Neuronal stem cell (in vitro differentiated cells): ENCODE measurements at regions not wholly inside any gene's neighbourhood (a gene's known extent, or its start where the extent isn't known, plus 50 kb on each side); places are given as distances from the start of the nearest gene placed in this dataset.

ENCODE experiments used
- DNase-seq: peaks from one replicate; pipeline ENCODE4 v3.0.0-alpha.2; 2013; ENCODE audit warnings: low spot score
- H2AFZ ChIP-seq: one replicate; pipeline ENCODE4 v1.6.1; 2013; ENCODE audit warnings: mild to moderate bottlenecking, low read length, inconsistent platforms
- H2AK5ac ChIP-seq: 2 replicates; pipeline ENCODE4 v1.6.1; 2013; ENCODE audit warnings: low read depth, mild to moderate bottlenecking, inconsistent platforms, low read length, moderate library complexity, mixed read lengths
- H2BK120ac ChIP-seq: 2 replicates; pipeline ENCODE4 v1.6.1; 2013; ENCODE audit warnings: low read depth, mild to moderate bottlenecking, inconsistent platforms, low read length, moderate library complexity, mixed read lengths
- H2BK12ac ChIP-seq: one replicate; pipeline ENCODE4 v1.6.1; 2013; ENCODE audit warnings: low read length, inconsistent platforms
- H2BK15ac ChIP-seq: 2 replicates; pipeline ENCODE4 v1.6.1; 2013; ENCODE audit warnings: mild to moderate bottlenecking, low read length, inconsistent platforms, mixed read lengths
- H2BK5ac ChIP-seq: one replicate; pipeline ENCODE4 v1.6.1; 2013; ENCODE audit warnings: inconsistent platforms, mild to moderate bottlenecking, low read length, moderate library complexity
- H3K14ac ChIP-seq: one replicate; pipeline ENCODE4 v1.6.1; 2013; ENCODE audit warnings: low read length, inconsistent platforms
- H3K18ac ChIP-seq: 2 replicates; pipeline ENCODE4 v1.6.1; 2013; ENCODE audit warnings: low read length, inconsistent platforms
- H3K23ac ChIP-seq: 2 replicates; pipeline ENCODE4 v1.6.1; 2013; ENCODE audit warnings: low read depth, mild to moderate bottlenecking, mixed read lengths, low read length, inconsistent platforms; ENCODE audit not compliant: poor library complexity
- H3K27ac ChIP-seq: replicated peaks from 3 replicates; pipeline ENCODE4 v1.5.1; 2013; ENCODE audit warnings: low read length, inconsistent platforms
- H3K27me3 ChIP-seq, 3 experiments: 2 replicates each; pipeline ENCODE4 v1.6.1; 2013; ENCODE audit warnings: low read length in 3 of 3, mild to moderate bottlenecking in 2 of 3, inconsistent platforms in 1 of 3, low read depth in 1 of 3, mixed read lengths in 1 of 3, moderate library complexity in 1 of 3; ENCODE audit not compliant: control insufficient read depth in 3 of 3, insufficient read depth in 3 of 3
- H3K36me3 ChIP-seq, 2 donors: replicated peaks in 1 of 2; 2 replicates each; pipeline ENCODE4 v1.6.1; 2013; ENCODE audit warnings: low read length in 2 of 2; ENCODE audit not compliant: control insufficient read depth in 2 of 2, insufficient read depth in 2 of 2
- H3K4ac ChIP-seq: 2 replicates; pipeline ENCODE4 v1.6.1; 2013; ENCODE audit warnings: inconsistent platforms, mild to moderate bottlenecking, low read length, moderate library complexity
- H3K4me1 ChIP-seq, 2 donors: 1 replicate in 1 of 2; 2 replicates in 1 of 2; pipeline ENCODE4 v1.6.1; 2013; ENCODE audit warnings: low read length in 2 of 2, low read depth in 1 of 2; ENCODE audit not compliant: control insufficient read depth in 2 of 2, insufficient read depth in 1 of 2
- H3K4me2 ChIP-seq: one replicate; pipeline ENCODE4 v1.6.1; 2013; ENCODE audit warnings: mild to moderate bottlenecking, low read length, inconsistent platforms; ENCODE audit not compliant: insufficient read depth, poor library complexity, severe bottlenecking
- H3K4me3 ChIP-seq, 2 donors: 2 replicates each; pipeline ENCODE4 v1.5.1; 2013; ENCODE audit warnings: low read length in 2 of 2, mild to moderate bottlenecking in 2 of 2, inconsistent platforms in 1 of 2, moderate library complexity in 1 of 2
- H3K79me1 ChIP-seq: one replicate; pipeline ENCODE4 v1.6.1; 2013; ENCODE audit warnings: low read depth, mild to moderate bottlenecking, inconsistent platforms, low read length, moderate library complexity
- H3K9ac ChIP-seq: one replicate; pipeline ENCODE4 v1.6.1; 2013; ENCODE audit warnings: mild to moderate bottlenecking, low read depth, low read length, inconsistent platforms; ENCODE audit not compliant: poor library complexity
- H3K9me3 ChIP-seq, 2 donors: replicated peaks in 1 of 2; 2 replicates each; pipeline versions ENCODE3 to v1.6.1; 2013; ENCODE audit warnings: low read length in 2 of 2, mild to moderate bottlenecking in 2 of 2, inconsistent platforms in 1 of 2, low read depth in 1 of 2, mixed read lengths in 1 of 2, moderate library complexity in 1 of 2; ENCODE audit not compliant: control insufficient read depth in 2 of 2, insufficient read depth in 1 of 2
- H4K8ac ChIP-seq: one replicate; pipeline ENCODE4 v1.6.1; 2013; ENCODE audit warnings: low read depth, mild to moderate bottlenecking, inconsistent platforms, low read length, moderate library complexity
- H4K91ac ChIP-seq: one replicate; pipeline ENCODE4 v1.6.1; 2013; ENCODE audit warnings: low read length, low read depth, mild to moderate bottlenecking, inconsistent platforms; ENCODE audit not compliant: poor library complexity
- WGBS, 2 donors: extraction: QIAGEN DNeasy Blood & Tissue Kit; methylation state at CpG; one replicate each; pipeline ENCODE4 v1.1.7; 2013; ENCODE audit warnings: missing lambda C conversion rate in 2 of 2, mixed read lengths in 1 of 2; ENCODE audit not compliant: insufficient read length in 2 of 2, insufficient replicate concordance in 1 of 2; ENCODE audit errors: extremely low coverage in 2 of 2; 5-methylcytosine and 5-hydroxymethylcytosine counted together

DNA sequence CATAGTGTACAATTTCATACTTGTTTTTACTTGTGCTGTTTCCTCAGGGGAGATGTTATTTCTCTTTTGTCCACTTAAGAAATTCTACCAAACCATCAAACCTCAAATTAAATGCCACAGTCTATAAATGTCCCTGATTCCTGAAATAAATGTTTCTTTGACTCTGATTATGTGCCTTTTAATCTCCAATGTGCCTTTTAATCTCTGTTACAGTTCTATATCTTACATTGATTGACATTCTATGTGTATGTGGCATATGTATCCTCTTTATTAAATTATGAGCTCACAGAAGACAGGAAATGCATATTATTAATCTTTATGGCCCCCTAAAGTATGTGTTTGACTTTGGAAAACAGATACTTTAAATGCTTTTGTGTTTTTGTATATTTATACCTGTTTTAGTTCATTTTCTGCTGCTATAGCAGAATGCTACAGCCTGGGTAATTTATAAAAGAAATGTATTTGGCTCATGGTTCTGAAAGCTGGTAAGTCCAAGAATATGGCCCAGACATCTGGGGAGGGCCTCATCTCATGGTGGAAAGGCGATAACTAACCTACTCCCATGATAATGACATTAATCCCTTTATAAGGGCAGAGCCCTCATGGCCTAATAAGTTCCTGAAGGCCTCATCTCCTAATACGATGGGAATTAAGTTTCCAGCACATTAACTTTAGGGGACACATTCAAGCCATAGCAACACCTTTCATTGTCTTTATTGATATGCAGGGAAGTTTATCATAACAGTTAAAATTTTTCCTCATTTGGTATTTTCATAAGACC is 403.9 kb downstream of the LIG4 start:
- no CpG with 5 or more reads among the region's 2 CpGs for WGBS, 2 donors
- Histone ChIP-seq H3K4me1 (no peaks in the 10 kb centered on the region), H2BK120ac (no peak overlapping the region), H4K8ac (no peak overlapping the region), H2AFZ (no peak overlapping the region), H3K36me3 (no peaks in the 10 kb centered on the region), H4K91ac (no peak overlapping the region), H3K27ac (no peak overlapping the region), H3K27me3 (no peaks in the 10 kb centered on the region), H2BK15ac (no peak overlapping the region), H2AK5ac (no peak overlapping the region), H3K9me3 (no peaks in the 10 kb centered on the region), H3K23ac (no peak overlapping the region), H2BK5ac (no peak overlapping the region), H3K4me2 (no peak overlapping the region), H3K79me1 (no peaks in the 10 kb centered on the region), H3K18ac (no peak overlapping the region), H2BK12ac (no peak overlapping the region), H3K14ac (no peak overlapping the region), H3K9ac (no peak overlapping the region), H3K4me3 (no peak overlapping the region), H3K4ac (no peak overlapping the region)
- DNase-seq = no peak

DNA sequence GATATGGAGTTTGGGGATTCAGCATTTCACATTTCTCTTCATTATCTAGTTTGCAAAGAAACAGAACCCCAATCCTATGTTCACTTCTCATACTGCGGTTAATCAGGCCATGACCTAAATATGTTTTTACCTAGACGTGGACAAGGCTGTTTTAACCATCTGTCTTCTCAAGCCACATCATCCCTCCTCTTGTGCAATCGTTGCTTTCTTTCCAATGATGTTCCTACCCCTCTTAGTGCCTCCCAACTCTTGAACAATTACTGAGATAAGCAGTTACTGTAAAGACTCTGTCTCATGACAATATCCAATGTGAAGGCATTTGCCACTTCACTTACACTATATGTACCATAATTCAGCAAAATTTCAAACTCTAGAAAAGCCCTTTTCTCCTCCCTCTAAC is 406.2 kb downstream of the LIG4 start:
- Histone ChIP-seq H3K9ac (no peak overlapping the region), H3K4me1 (peaks cover 0 to 3% of the 10 kb centered on the region in 2 donors), H4K8ac (no peak overlapping the region), H2BK12ac (no peak overlapping the region), H2BK15ac (no peak overlapping the region), H3K23ac (no peak overlapping the region), H3K4me2 (no peak overlapping the region), H3K4me3 (no peak overlapping the region), H3K36me3 (no peaks in the 10 kb centered on the region), H2BK5ac (no peak overlapping the region), H2AK5ac (no peak overlapping the region), H3K27ac (no peak overlapping the region), H3K27me3 (no peaks in the 10 kb centered on the region), H3K14ac (no peak overlapping the region), H3K9me3 (no peaks in the 10 kb centered on the region), H2AFZ (no peak overlapping the region), H3K4ac (no peak overlapping the region), H3K79me1 (no peaks in the 10 kb centered on the region), H2BK120ac (no peak overlapping the region), H3K18ac (no peak overlapping the region), H4K91ac (no peak overlapping the region)
- WGBS, 2 donors = no CpG with 5 or more reads among the region's 3 CpGs
- DNase-seq = no peak

DNA sequence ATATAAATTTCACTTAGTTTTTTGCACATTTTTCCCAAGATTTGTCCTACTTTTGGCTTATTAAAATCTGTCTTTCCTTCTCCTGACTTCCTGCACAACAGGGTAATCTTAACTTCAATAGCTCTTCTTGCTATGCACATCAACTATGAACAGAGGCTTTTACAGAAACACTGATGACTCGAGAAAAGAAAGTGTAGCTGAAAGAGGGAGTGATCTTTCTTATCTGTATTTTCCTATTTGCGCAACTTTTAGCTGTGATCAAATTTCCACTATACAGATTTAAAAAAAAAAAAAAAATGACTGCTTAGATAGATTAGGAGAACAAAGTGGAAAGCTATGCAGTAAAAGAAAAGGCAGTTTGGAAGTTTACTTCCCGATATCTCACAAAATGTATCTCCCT is 406.9 kb downstream of the LIG4 start:
- no peak overlapping the region for H3K4ac ChIP-seq
- no peak overlapping the region for H3K4me2 ChIP-seq
- H2BK120ac ChIP-seq = no peak overlapping the region
- no peak overlapping the region for H3K9ac ChIP-seq
- H3K36me3 ChIP-seq = no peaks in the 10 kb centered on the region
- H2BK5ac ChIP-seq = no peak overlapping the region
- H4K91ac ChIP-seq = no peak overlapping the region
- no peak overlapping the region for H2AK5ac ChIP-seq
- no peak overlapping the region for H3K14ac ChIP-seq
- H3K4me3 ChIP-seq = no peak overlapping the region
- no peaks in the 10 kb centered on the region for H3K27me3 ChIP-seq
- no CpG with 5 or more reads among the region's 3 CpGs for WGBS, 2 donors
- H2AFZ ChIP-seq = no peak overlapping the region
- H2BK15ac ChIP-seq = no peak overlapping the region
- no peaks in the 10 kb centered on the region for H3K9me3 ChIP-seq
- DNase-seq = no peak
- no peak overlapping the region for H2BK12ac ChIP-seq
- H3K79me1 ChIP-seq = no peaks in the 10 kb centered on the region
- no peak overlapping the region for H3K23ac ChIP-seq
- no peak overlapping the region for H3K18ac ChIP-seq
- no peak overlapping the region for H3K27ac ChIP-seq
- no peak overlapping the region for H4K8ac ChIP-seq
- H3K4me1 ChIP-seq = peaks cover 0 to 5% of the 10 kb centered on the region in 2 donors

DNA sequence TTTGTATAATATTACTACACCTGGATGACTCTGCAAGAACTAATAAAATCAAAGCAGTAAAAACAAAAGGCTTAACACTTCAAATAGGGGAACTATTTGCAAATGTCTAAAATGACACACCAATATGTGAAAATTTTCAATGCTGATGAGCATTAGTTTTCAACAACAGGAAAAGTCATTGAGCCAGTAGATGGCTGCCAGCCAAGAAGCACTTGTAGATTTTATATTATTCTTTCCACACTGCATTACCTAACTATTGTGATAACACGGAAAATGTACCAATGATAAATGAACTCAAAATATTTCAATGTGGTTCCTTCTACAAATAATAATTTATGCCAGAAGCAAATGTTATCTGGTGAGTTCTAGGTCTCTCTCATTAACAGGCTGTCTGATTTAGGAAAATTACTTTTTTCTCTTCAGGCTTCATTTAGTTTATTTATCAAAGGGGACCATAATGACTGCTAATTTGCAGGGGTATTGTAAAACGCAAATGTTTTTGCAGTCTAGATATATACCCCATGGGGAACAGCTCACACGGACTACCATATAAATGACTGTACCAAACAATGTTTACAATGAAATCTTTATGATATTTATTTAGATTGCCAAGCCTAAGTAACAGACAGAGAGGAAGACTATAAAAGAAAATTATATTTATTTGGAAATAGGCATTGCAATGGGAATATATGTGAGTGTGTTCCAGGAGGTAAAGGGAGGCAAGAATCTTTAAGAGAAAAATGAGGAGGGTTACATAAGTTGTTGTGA is 407.8 kb downstream of the LIG4 start:
- Histone ChIP-seq H2BK12ac (no peak overlapping the region), H3K14ac (no peak overlapping the region), H4K91ac (no peak overlapping the region), H3K4ac (no peak overlapping the region), H2AK5ac (no peak overlapping the region), H3K18ac (no peak overlapping the region), H3K9ac (no peak overlapping the region), H2AFZ (no peak overlapping the region), H3K9me3 (no peaks in the 10 kb centered on the region), H2BK120ac (no peak overlapping the region), H3K36me3 (no peaks in the 10 kb centered on the region), H3K79me1 (no peaks in the 10 kb centered on the region), H3K27ac (no peak overlapping the region), H4K8ac (no peak overlapping the region), H2BK15ac (no peak overlapping the region), H3K27me3 (no peaks in the 10 kb centered on the region), H3K23ac (no peak overlapping the region), H3K4me2 (no peak overlapping the region), H3K4me3 (no peak overlapping the region), H3K4me1 (peaks cover 0 to 5% of the 10 kb centered on the region in 2 donors), H2BK5ac (no peak overlapping the region)
- no CpG with 5 or more reads among the region's 3 CpGs for WGBS, 2 donors
- no peak for DNase-seq
